ENCODE measurements at regions not wholly inside any gene's neighbourhood (a gene's known extent, or its start where the extent isn't known, plus 50 kb on each side); places are given as distances from the start of the nearest gene placed in this dataset.

- Histone ChIP-seq H3K27ac (replicated peaks) (no peak overlapping the region), H3K27me3 (ENCODE audit: insufficient read depth, poor library complexity, severe bottlenecking) (no peaks in the 10 kb centered on the region), H3K4me3 (replicated peaks; ENCODE audit: insufficient read depth, low read length) (no peak overlapping the region)
- TF ChIP-seq CTCF (IDR thresholded peaks at IDR 0.05; ENCODE audit: insufficient read depth, low read length) (no peak), GABPA (IDR thresholded peaks at IDR 0.05; ENCODE audit: low read depth) (no peak), REST (IDR thresholded peaks at IDR 0.05; ENCODE audit: insufficient replicate concordance, low read depth) (no peak), POLR2AphosphoS5 (IDR thresholded peaks at IDR 0.05; ENCODE audit: low read depth) (no peak), SPI1 (IDR thresholded peaks at IDR 0.05; ENCODE audit: borderline replicate concordance, low read depth) (no peak)
- no peak for DNase-seq (ENCODE audit: low read depth in 1 of 2, low spot score in 1 of 2)
Measured at GRCh38 chr1:55425310-55425930, 210.3 kb upstream of the USP24 start.

- H3K27ac ChIP-seq (replicated peaks), result no peak overlapping the region
- TF ChIP-seq REST (IDR thresholded peaks at IDR 0.05; ENCODE audit: insufficient replicate concordance, low read depth) (no peak), GABPA (IDR thresholded peaks at IDR 0.05; ENCODE audit: low read depth) (no peak), SPI1 (IDR thresholded peaks at IDR 0.05; ENCODE audit: borderline replicate concordance, low read depth) (no peak), CTCF (IDR thresholded peaks at IDR 0.05; ENCODE audit: insufficient read depth, low read length) (no peak), POLR2AphosphoS5 (IDR thresholded peaks at IDR 0.05; ENCODE audit: low read depth) (no peak)
- no peak for DNase-seq (ENCODE audit: low read depth in 1 of 2, low spot score in 1 of 2)
- H3K4me3 ChIP-seq (replicated peaks; ENCODE audit: insufficient read depth, low read length), result no peak overlapping the region
- no peaks in the 10 kb centered on the region for H3K27me3 ChIP-seq (ENCODE audit: insufficient read depth, poor library complexity, severe bottlenecking)
Measured at GRCh38 chr1:55423376-55423775, 208.2 kb upstream of the USP24 start.

- H3K27ac ChIP-seq (replicated peaks), result no peak overlapping the region
- H3K27me3 ChIP-seq (ENCODE audit: insufficient read depth, poor library complexity, severe bottlenecking), result no peaks in the 10 kb centered on the region
- no peak overlapping the region for H3K4me3 ChIP-seq (replicated peaks; ENCODE audit: insufficient read depth, low read length)
- TF ChIP-seq CTCF (IDR thresholded peaks at IDR 0.05; ENCODE audit: insufficient read depth, low read length) (no peak), GABPA (IDR thresholded peaks at IDR 0.05; ENCODE audit: low read depth) (no peak), REST (IDR thresholded peaks at IDR 0.05; ENCODE audit: insufficient replicate concordance, low read depth) (no peak), SPI1 (IDR thresholded peaks at IDR 0.05; ENCODE audit: borderline replicate concordance, low read depth) (no peak), POLR2AphosphoS5 (IDR thresholded peaks at IDR 0.05; ENCODE audit: low read depth) (no peak)
- DNase-seq (ENCODE audit: low read depth in 1 of 2, low spot score in 1 of 2), result no peak
Measured at GRCh38 chr1:55420929-55421716, 206.0 kb upstream of the USP24 start.
